ENCODE measurements at regions not wholly inside any gene's neighbourhood (a gene's known extent, or its start where the extent isn't known, plus 50 kb on each side); places are given as distances from the start of the nearest gene placed in this dataset.

DNA sequence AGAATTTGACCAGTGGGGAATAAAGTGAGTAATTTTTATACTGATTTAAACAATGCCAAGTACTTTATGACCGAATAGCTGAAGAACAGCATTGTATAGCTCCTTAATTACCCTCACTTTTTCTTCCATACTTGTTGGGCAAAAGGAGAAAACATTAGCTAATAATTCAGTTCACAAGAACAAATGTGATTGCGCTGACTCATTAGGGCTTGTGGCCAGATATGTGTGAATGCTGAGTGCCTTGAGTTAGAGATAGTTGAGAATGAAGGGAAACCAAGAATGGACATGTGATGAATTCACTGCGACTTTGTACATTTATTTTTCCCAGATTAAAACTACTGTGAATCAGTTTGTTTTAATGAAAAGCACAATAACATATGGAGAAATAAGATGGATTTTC lies 669.4 kb downstream of the TFAP2A start:
- TF ChIP-seq, protein P1, sequence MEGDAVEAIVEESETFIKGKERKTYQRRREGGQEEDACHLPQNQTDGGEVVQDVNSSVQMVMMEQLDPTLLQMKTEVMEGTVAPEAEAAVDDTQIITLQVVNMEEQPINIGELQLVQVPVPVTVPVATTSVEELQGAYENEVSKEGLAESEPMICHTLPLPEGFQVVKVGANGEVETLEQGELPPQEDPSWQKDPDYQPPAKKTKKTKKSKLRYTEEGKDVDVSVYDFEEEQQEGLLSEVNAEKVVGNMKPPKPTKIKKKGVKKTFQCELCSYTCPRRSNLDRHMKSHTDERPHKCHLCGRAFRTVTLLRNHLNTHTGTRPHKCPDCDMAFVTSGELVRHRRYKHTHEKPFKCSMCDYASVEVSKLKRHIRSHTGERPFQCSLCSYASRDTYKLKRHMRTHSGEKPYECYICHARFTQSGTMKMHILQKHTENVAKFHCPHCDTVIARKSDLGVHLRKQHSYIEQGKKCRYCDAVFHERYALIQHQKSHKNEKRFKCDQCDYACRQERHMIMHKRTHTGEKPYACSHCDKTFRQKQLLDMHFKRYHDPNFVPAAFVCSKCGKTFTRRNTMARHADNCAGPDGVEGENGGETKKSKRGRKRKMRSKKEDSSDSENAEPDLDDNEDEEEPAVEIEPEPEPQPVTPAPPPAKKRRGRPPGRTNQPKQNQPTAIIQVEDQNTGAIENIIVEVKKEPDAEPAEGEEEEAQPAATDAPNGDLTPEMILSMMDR (IDR thresholded peaks at IDR 0.05), result no peak
- TF ChIP-seq POLR2AphosphoS5 (IDR thresholded peaks at IDR 0.05; ENCODE audit: low read depth, low read length) (no peak), TCF7L2 (IDR thresholded peaks at IDR 0.05; ENCODE audit: low read depth, low read length) (no peak), SIN3A (IDR thresholded peaks at IDR 0.05; ENCODE audit: borderline replicate concordance, insufficient read depth, low read depth, low read length) (no peak)
- TF ChIP-seq, protein P2, sequence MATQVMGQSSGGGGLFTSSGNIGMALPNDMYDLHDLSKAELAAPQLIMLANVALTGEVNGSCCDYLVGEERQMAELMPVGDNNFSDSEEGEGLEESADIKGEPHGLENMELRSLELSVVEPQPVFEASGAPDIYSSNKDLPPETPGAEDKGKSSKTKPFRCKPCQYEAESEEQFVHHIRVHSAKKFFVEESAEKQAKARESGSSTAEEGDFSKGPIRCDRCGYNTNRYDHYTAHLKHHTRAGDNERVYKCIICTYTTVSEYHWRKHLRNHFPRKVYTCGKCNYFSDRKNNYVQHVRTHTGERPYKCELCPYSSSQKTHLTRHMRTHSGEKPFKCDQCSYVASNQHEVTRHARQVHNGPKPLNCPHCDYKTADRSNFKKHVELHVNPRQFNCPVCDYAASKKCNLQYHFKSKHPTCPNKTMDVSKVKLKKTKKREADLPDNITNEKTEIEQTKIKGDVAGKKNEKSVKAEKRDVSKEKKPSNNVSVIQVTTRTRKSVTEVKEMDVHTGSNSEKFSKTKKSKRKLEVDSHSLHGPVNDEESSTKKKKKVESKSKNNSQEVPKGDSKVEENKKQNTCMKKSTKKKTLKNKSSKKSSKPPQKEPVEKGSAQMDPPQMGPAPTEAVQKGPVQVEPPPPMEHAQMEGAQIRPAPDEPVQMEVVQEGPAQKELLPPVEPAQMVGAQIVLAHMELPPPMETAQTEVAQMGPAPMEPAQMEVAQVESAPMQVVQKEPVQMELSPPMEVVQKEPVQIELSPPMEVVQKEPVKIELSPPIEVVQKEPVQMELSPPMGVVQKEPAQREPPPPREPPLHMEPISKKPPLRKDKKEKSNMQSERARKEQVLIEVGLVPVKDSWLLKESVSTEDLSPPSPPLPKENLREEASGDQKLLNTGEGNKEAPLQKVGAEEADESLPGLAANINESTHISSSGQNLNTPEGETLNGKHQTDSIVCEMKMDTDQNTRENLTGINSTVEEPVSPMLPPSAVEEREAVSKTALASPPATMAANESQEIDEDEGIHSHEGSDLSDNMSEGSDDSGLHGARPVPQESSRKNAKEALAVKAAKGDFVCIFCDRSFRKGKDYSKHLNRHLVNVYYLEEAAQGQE (IDR thresholded peaks at IDR 0.05; ENCODE audit: insufficient read depth in 1 of 2, low read depth in 2 of 2, low read length in 1 of 2), result no peak

All from Panc1 (cell line).